ENCODE measurements at regions not wholly inside any gene's neighbourhood (a gene's known extent, or its start where the extent isn't known, plus 50 kb on each side); places are given as distances from the start of the nearest gene placed in this dataset.
A peak's percentile ranks its signal among the peaks of the same experiment; 100 is the strongest.

DNA sequence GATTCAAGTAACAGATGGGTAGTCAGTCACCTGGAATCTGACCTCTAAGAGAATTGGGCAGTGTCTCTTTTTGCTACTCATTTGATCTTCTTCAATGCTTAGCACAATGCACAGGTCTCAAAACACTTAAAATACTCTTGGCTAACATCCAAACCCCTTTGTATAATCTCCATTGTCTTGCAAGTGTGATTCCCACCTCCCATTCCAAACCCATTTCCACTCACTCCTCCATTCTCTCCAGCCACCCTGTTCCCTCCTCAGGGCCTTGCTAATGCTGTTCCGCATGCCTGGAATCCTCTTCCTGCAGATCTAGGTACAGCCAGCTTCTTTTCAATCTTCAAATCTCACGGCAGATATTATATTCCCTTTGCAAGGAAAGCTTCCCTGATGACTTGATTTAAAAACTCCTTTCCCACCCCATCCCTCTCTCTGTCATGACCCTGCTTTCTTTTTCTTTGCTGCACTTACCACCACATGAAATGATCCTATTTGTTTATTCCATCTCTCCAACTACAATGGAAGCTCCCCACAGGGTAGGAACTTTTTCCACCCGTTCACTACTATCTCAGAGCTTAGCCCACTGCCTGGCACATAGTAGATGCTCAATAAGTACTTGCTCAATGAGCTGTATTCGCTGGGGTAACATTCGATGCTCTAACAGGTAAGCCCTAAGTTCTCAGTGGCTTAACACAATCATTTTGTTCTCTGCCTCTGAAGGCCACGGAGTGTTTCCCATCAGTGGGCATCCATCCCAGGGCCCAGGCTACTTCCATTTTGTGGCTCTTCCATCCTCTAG, 121.7 kb downstream of the MN1 start:
- DNase-seq = no peak

DNA sequence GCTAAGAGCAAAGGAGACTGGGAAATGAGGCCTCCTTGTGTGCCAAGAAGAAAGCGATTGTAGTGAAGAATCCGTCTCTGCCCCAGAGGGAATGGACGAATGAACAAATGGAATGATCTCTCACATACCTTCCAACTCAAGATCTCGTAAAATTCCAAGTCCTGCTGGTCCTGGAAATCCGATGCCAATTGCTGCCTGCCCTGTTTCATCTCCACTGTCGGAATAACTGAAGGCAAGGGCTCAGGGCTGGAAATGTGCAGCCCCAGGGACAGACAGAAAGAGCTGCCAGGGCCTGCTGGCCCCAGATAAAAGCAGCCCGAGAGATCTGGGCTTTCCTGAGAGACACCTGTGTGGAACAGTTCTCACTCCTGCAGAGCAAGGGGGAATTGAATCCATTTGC, 120.9 kb downstream of the MN1 start:
- DNase-seq = no peak

DNA sequence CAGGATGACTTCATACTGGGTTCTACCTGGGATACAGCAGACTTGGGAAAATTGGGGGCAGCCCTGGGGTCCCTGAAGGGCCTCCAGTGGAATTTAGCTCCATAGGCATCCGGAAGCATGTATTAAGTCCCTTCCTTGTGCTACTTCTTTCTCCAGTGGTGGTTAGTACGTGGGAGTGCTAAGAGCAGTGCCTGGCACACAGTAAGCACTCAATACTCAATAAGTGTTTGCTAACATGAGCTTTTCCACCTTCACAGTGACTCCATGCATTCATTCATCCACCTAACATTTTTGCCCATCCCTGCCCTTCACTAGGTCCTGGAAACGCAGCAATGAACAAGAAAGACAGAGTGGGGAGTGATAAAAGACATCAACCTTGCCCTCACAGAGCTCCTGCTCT, 120.5 kb downstream of the MN1 start:
- DNase-seq = no peak

DNA sequence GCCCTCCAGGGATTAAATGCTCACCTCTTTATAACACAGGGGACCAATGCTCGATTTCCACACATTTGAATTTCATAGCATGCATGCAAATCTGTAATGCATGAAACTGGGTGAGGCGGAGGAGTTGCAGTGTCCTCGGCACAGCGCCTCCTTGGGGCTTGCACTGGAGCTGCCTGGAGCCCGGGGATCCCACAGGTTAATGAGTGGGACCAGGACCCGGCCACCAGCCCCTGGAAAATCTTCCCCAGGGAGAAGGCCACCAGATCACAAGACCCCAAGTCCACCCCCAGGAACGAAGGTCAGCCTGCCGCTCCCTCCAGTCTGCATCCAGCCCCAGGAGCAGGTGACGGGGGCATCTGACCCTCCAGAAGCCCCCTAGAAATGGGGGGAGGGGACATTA, 119.1 kb downstream of the MN1 start:
- no peak for DNase-seq

DNA sequence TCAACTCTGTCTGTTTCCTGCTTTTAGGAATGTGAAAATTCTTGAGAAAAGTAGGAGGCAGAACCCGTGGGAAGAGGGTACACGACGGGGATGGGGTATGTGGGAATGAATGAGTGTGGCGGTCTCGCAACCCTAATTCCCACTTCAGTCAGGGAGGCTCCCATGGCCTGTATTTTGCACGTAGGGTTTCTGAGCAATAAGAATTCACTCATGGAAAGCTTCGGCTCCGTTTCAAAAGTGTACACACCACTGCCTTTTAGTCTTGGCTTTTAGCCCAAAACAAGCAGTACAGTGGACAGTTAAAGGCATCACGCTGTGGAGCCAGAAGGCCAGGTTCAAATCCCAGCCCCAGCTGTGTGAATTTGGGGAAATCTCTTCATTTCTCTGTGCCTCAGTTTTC, 116.7 kb downstream of the MN1 start:
- DNase-seq = no peak

DNA sequence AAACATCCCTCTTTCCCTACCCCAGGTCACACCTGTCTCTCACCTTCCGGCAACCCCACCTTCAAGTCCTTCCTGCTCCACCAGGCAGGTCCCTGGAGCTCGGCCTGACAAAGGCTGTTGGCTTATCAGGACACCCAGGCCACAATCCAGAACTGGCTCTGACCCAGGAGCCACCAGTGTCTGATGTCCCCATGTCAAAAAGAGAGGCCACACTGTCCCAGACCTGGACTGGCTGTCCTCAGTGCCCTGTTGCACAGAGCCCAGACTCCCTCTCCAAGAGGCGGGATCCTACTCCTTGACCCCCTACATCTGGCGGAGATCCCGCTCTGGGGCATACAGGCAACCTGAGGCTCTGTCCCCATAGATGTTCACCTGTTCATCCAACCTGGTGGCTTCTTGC, 116.0 kb downstream of the MN1 start:
- DNase-seq = no peak

DNA sequence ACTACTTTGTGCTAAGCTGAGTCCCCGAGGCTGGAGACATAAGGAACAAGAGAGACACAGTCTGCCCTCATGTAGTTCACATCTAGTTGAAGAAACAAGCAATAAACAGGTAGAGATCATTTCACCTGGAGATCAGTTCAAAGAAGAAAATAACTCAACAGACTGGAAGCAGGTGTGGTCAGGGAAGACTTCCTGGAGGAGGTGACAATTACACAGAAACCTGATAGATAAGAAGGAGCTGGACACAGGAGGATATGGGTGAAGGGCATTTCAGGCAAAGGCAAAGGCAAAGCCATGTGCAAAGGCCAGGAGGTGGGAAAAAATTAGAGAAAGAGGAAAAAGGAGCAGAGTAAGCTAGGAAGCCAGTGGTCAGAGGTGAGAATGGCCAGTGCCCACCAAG, 115.6 kb downstream of the MN1 start:
- no peak for DNase-seq

DNA sequence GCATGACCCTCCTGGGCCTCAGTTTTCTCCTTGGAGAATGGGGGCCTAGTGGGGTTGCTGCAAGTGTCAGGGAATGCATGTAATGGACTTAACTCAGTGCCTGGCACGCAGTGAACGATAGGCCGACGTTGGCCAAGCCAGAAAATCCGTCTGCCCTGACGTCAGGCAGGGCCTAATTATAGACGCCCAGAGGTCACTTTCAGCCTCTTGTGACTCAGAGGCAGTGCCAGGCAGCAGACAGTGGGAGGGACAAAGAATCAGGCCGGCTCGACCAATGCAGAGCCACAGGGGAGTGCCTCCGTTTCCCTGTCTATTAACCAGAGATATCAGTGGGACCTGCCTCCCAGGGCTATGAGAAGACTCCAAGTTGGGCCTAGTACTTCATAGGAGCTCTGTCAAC, 115.0 kb downstream of the MN1 start:
- peak; percentile 66 to 71 (median 69) for DNase-seq

DNA sequence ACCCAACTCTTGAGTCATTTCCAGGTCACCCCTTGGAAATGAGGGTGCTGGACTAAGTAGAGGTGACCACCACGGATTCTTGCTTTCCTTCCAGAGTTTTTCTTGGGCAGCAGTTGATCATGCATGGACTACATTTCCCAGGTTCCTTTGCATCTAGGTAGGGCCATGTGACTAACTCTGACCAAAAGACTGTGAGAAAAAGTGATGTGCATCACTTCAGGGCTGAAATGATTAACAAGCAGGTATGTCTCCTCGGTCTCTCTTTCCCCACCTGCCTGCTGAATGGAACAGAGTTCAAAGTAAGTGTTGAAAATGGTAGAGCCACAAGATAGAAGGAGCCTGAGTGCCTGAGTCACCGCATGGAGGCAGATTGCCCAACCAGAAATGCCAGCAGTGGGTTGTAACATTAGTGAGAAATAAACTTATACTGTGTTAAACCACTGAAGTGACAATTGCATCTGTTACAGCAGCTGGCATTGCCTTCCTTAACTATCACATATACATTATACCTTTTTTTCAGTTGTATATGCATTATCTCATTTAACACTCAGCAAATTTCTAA, 113.5 kb downstream of the MN1 start:
- peak in 2 of 3 donors; percentile 10 to 27 for DNase-seq

DNA sequence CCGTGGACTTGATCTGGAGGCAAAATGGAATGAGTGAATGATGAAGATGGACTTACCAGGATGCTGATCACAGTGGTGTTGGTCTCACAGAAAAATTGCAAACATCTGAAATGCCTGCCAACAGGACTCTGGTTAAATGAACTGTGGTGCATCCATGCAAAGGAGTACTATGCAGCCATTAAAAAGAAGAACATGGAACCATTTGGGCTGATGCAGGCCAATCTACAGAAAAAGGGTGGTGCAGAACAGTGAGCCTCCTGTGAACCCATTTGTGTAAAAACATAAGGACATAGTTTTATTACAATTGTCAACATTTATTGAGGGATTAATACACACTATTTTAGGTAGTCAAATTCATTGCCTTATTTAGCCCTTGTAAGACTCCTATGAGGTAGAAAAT, 111.9 kb downstream of the MN1 start:
- no peak for DNase-seq

DNA sequence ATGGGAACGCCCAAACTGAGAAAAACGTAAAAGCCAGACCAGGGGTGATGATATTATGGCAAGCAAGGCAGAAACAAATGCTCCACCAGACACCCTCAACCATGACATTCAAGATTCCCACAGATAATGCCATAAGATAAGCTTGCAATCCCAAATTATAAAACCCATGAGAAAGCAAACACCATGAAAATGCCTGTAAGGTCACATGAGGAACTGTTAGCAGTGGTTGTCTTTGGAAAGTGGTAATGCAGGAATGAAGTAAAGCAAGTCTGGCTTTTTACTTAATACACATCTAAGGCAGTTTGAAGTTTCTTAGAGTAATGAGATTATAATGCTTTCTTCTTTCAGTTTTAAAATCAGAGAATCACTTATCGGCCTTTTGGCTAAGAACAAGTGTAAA, 111.0 kb downstream of the MN1 start:
- DNase-seq = no peak

DNA sequence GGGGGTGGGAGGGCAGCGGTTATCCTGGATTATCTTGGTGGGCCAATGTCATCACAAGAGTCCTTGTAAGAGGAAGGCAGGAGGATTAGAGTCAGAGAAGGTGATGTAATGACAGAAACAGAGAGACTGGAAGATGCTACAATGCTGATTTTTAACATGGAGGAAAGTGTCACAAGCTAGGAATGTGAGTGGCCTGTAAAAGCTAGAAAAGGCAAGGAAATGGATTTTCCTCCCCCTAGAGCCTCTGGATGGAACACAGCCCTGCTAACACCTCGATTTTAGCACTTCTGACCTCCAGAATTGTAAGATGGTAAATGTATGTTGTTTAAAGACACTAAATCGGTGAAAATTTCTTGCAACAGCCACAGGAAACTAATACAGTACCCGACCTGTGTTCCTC, 109.3 kb downstream of the MN1 start:
- no peak for DNase-seq

DNA sequence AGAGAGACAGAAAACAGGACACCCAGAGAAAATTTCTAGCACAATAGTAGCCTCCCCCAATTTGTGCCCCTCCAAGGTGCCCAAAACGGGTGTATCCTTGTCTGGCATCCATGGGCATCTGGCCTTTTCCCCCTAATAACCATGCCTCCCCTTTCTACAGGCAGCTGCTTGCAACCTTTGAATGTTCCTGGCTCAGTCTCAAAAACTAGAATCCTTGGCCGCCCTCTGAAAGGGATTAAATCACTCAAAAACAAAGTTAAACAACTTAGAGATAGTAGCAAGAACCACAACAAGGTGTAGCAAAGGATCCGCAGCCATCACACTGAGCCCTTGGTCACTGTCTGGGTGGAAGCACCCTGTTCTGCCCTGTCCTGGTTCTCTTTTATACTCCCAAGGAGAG, 105.6 kb downstream of the MN1 start:
- no peak for DNase-seq

DNA sequence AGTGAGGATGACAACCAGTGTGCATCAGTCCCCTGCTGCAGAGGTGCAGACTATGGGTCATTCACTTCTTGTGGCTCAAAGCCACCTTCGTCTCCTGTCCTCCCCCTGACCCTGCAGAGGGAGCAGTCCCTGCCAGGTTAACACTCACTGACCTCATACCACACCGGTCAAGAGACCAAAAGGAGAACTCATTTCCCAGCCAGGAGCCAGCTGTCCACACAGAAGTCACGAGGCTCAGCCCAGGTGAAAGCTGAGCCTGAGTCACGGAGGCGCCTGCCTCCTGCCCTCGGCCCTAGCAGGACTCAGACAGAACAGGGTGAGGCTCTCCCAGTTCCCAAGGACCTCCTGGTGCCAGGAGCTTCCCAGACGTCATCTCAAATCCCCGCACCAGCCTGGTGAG, 103.7 kb downstream of the MN1 start:
- DNase-seq = no peak

Measured in suppressor macrophage treated with lipopolysaccharide for 1 hour (primary cell).